ENCODE measurements at regions not wholly inside any gene's neighbourhood (a gene's known extent, or its start where the extent isn't known, plus 50 kb on each side); places are given as distances from the start of the nearest gene placed in this dataset.

DNA sequence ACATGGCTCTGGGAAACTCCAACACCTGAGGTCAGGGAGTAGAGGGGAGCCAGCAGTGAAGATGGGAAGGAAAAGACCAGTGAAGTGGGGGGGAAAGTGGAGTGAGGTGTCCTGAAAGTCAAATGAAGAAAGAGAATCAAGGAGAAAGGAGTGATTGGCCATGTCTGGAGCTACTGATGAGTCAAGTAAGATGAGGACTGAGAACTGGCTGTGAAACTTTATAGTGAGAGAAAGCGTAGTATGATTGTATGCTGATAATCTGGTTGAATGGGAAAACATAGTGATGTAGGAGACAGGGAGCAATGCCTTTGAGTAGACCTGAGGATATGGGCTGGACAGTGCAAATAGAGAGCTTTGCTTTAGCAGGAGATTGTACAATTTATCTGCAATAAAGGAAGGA, 183.6 kb upstream of the GMDS start:
- no peaks in the 10 kb centered on the region for H3K4me1 Mint-ChIP-seq
- DNase-seq = no peak
- no peaks in the 10 kb centered on the region for H3K36me3 Mint-ChIP-seq (ENCODE audit: low read depth)
- no peak overlapping the region for H3K27ac Mint-ChIP-seq
- no peaks in the 10 kb centered on the region for H3K27me3 Mint-ChIP-seq
- H3K4me3 Mint-ChIP-seq = no peak overlapping the region
- intact Hi-C loops (cut with micrococcal nuclease) = no loop called here
- H3K9me3 Mint-ChIP-seq = no peaks in the 10 kb centered on the region

DNA sequence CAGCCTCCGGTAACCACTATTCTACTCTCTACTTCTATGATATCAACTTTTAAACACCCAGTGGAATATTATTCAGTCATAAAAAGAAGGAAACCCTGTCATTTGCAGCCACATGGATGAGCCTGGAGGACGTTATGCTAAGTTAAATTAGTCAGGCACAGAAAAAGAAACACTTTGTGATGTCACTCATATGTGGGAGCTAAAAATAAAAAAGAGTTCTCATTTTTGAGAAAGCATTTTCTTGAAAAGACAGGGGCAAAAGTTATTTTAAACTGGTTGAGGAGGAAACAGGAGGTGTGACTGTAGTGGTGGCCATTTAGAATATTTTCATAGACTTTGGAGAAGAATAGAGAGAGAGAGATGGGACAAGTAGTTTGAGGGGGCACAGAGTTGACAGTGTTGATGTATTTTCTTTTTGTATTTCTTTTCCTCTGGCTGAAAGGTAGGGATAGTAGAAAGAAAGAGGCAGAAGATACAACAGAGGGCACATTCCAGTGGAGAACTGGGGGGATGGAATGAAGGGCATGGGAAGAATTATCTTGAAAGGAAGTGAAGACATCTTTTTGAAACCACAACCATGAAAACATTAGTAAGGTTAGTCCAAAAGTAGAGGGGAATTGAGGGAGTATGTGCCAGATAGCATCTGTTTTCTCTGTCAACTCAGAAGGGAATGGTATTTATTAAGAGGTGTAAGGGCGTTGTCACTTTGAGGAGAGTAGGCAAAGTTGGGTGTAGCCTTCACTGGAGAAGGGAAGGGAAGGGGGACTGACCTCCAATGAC, 181.3 kb upstream of the GMDS start:
- intact Hi-C loops (cut with micrococcal nuclease) = no loop called here
- Mint-ChIP-seq H3K27me3 (no peaks in the 10 kb centered on the region), H3K27ac (no peak overlapping the region), H3K4me1 (no peaks in the 10 kb centered on the region), H3K9me3 (no peaks in the 10 kb centered on the region), H3K36me3 (ENCODE audit: low read depth) (no peaks in the 10 kb centered on the region), H3K4me3 (no peak overlapping the region)
- DNase-seq = no peak

DNA sequence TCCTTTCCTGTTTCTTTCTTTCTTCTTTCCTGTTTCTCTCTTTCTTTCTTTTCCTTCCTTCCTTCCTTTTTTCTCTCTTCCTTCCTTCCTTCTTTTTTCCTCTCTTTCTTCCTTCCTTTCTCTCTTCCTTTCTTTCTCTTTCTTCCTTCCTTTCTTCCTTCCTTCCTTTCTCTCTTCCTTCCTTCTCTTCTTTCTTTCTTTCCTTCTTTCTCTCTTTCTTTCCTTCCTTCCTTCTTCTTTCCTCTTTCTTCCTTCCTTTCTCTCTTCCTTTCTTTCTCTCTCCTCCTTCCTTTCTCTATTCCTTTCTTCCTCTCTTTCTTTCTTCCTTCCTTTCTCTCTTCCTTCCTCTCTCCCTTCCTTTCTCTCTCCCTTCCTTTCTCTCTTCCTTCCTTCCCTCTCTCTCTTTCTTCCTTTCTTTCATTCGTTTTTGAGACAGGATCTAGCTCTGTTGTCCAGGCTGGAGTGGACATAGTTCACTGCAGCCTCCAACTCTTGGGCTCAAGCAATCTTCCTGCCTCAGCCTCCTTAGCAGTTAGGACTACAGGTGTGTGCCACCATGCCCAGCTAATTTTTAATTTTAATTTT, 170.8 kb upstream of the GMDS start:
- Mint-ChIP-seq H3K27ac (no peak overlapping the region), H3K36me3 (ENCODE audit: low read depth) (no peaks in the 10 kb centered on the region), H3K27me3 (no peaks in the 10 kb centered on the region), H3K4me1 (no peaks in the 10 kb centered on the region), H3K9me3 (no peaks in the 10 kb centered on the region), H3K4me3 (no peak overlapping the region)
- intact Hi-C loops (cut with micrococcal nuclease) = no loop called here
- DNase-seq = no peak

DNA sequence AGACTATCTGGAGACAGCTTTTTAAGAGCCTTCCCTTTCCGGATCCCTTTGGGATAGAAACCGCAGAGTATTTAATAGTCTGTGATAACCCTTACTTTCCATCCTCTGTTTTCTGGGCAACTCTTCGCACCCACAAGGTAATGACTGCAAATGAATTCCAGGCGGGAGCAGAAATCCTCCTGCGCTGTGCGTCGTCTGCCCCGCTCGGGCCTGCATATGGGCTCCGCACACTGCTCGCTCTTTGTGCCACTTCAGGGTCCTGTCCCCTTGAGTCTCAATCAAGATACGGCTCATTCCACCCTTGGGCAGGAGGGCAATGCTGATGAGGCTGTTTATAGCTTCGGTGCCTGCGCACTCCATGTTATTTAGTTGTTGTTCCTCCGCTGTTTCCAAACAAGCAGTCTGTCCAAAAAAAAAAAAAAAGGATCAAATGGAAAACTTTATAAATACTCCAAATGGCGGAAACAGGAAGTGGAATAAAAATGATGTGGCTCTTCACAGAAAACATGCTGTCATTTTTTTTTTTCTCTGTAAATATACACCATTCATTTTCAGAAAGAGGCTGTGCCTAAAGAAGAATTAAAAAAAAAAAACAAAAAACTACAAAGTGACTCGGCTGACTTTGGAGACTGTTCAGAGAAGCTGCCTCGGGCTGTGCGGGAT, 169.6 kb upstream of the GMDS start:
- no peaks in the 10 kb centered on the region for H3K4me1 Mint-ChIP-seq
- intact Hi-C loops (cut with micrococcal nuclease) = no loop called here
- no peaks in the 10 kb centered on the region for H3K36me3 Mint-ChIP-seq (ENCODE audit: low read depth)
- no peaks in the 10 kb centered on the region for H3K27me3 Mint-ChIP-seq
- no peaks in the 10 kb centered on the region for H3K9me3 Mint-ChIP-seq
- H3K4me3 Mint-ChIP-seq = no peak overlapping the region
- no peak for DNase-seq
- H3K27ac Mint-ChIP-seq = no peak overlapping the region

DNA sequence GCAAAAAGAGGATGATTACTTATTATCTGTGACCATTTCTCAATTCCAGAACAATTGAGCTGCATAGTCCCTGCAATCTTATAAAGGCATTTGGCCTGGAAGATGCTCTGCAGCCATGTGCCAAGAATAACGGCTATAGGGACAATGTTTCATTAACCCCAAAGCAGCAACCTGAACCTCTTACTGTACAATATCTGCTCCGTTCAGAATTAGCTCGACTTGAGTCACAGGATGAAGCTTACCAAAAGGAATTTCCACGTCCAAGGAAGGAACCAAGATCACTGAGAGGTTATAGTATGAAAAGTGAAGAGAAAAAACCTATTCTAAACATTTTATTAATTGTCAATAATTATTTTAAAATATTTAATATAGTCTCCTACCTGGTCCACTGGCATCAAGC, 167.3 kb upstream of the GMDS start:
- no peak for DNase-seq
- H3K4me1 Mint-ChIP-seq = no peaks in the 10 kb centered on the region
- H3K36me3 Mint-ChIP-seq (ENCODE audit: low read depth) = no peaks in the 10 kb centered on the region
- intact Hi-C loops (cut with micrococcal nuclease) = no loop called here
- H3K27me3 Mint-ChIP-seq = no peaks in the 10 kb centered on the region
- H3K27ac Mint-ChIP-seq = no peak overlapping the region
- H3K4me3 Mint-ChIP-seq = no peak overlapping the region
- H3K9me3 Mint-ChIP-seq = no peaks in the 10 kb centered on the region

DNA sequence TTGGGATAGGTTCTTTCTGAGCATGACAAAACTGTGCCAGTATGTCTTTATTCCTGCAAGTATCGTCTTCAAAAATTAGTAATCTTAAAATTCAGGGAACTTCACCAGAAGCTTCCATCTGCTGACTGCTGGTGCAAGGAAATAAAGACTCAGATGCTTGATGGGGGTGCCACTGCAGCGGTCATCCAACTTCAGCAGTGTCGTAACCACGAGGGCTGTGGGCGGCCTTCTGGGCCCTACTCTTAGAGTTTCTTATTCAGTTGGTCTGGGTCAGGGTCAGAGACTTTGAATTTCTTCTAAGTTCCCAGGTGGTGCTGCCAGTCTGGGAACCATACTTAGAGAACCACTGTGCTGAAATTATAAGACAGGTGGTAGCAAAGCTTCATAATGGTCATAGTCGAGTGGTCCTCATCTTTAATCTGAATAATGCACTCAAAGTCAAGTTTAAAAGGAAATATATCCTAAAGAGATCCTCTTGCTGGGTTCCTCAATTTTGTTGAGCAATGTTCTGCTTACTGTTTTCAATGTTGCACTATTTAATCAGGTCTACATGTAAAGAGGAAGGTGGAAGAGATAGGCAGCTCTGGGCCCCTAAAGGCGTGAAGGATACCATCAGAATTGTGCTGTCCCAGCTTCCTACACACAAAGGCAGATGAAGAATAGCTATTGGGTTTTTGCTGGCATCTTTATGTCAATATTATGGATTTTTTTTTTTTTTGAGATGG, 165.4 kb upstream of the GMDS start:
- intact Hi-C loops (cut with micrococcal nuclease) = no loop called here
- H3K4me1 Mint-ChIP-seq = no peaks in the 10 kb centered on the region
- H3K36me3 Mint-ChIP-seq (ENCODE audit: low read depth) = no peaks in the 10 kb centered on the region
- no peak overlapping the region for H3K27ac Mint-ChIP-seq
- H3K4me3 Mint-ChIP-seq = no peak overlapping the region
- no peak for DNase-seq
- H3K9me3 Mint-ChIP-seq = no peaks in the 10 kb centered on the region
- no peaks in the 10 kb centered on the region for H3K27me3 Mint-ChIP-seq

DNA sequence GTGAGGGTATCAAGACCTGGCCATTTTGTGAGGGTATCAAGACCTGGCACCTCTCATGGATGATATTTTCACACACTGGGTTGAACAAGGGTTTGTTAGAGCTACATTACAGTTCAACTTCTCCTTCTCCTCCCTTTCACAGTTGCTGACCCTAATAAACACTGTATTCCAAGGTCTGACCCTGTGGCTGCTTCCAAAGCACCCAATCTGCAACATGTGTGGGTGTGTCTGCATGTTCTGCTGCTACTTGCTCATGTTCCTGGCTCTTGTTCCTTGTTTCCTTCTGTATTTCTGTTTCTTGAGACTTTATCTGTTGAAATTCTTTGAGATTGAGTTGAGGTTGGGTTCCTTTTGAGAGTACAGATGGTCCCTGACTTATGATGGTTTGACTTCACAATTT, 162.1 kb upstream of the GMDS start:
- H3K27me3 Mint-ChIP-seq = no peaks in the 10 kb centered on the region
- no peaks in the 10 kb centered on the region for H3K9me3 Mint-ChIP-seq
- no peaks in the 10 kb centered on the region for H3K4me1 Mint-ChIP-seq

DNA sequence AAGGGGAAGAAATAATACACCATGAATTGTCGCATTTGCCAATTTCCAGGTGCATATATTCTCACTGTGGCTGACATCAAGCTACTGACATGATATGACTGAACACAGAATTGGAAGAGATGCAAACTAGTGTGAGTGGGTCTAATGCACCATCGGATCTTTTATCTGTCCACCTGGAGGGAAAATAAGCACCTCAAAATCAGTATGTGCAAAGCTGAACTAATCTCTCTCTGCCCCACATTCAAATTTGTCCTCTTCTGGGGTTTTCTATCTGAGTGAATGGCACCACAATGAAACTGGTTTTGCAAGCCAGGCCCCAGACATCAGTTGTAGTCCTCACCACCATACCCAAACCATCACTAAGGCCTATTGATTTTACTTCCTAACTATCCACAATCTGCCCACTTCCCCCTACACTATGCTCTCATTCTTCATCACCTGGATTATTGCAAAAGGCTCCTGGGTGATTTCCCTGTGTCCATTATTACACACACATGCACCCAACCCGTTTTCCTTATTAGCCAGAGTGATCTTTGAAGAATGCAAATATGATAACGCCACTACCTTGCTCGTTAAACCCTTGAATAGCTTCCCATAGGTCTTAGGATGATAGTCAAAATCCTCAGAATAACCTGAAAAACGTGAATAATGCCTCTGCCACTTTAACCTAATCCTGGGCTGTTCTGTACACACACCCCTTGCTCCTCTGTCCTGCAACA, 159.0 kb upstream of the GMDS start:
- H3K27me3 Mint-ChIP-seq = no peaks in the 10 kb centered on the region
- no peaks in the 10 kb centered on the region for H3K9me3 Mint-ChIP-seq
- H3K4me3 Mint-ChIP-seq = no peak overlapping the region
- no peaks in the 10 kb centered on the region for H3K36me3 Mint-ChIP-seq (ENCODE audit: low read depth)
- H3K27ac Mint-ChIP-seq = no peak overlapping the region
- DNase-seq = no peak
- no peaks in the 10 kb centered on the region for H3K4me1 Mint-ChIP-seq
- intact Hi-C loops (cut with micrococcal nuclease) = no loop called here

More for the DNA sequence above, 162.1 kb upstream of the GMDS start:
- no peak for DNase-seq
- H3K36me3 Mint-ChIP-seq (ENCODE audit: low read depth) = no peaks in the 10 kb centered on the region
- no peak overlapping the region for H3K4me3 Mint-ChIP-seq
- intact Hi-C loops (cut with micrococcal nuclease) = no loop called here
- H3K27ac Mint-ChIP-seq = no peak overlapping the region

DNA sequence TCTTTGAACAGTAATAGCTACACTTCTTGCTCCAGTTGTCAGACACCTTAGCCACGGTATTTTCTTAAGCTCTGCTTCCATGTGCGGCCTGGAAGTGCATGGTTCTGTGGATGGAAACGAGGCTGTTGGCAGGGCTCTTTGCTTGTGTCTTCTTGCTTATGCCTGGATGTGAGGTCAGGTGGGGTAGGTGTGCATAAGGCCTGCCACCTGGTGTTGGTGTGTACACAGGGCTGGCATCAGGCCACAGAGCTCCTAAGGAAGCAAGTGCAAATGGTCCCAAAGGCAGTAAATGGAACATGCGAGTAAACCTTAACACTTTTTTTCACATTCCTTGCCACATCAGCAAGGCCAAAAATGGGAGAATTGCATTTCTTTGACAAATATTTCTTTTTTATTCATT, 158.1 kb upstream of the GMDS start:
- no peaks in the 10 kb centered on the region for H3K4me1 Mint-ChIP-seq
- no peaks in the 10 kb centered on the region for H3K9me3 Mint-ChIP-seq
- H3K4me3 Mint-ChIP-seq = no peak overlapping the region
- intact Hi-C loops (cut with micrococcal nuclease) = no loop called here
- H3K36me3 Mint-ChIP-seq (ENCODE audit: low read depth) = no peaks in the 10 kb centered on the region
- H3K27ac Mint-ChIP-seq = no peak overlapping the region
- H3K27me3 Mint-ChIP-seq = no peaks in the 10 kb centered on the region
- no peak for DNase-seq

DNA sequence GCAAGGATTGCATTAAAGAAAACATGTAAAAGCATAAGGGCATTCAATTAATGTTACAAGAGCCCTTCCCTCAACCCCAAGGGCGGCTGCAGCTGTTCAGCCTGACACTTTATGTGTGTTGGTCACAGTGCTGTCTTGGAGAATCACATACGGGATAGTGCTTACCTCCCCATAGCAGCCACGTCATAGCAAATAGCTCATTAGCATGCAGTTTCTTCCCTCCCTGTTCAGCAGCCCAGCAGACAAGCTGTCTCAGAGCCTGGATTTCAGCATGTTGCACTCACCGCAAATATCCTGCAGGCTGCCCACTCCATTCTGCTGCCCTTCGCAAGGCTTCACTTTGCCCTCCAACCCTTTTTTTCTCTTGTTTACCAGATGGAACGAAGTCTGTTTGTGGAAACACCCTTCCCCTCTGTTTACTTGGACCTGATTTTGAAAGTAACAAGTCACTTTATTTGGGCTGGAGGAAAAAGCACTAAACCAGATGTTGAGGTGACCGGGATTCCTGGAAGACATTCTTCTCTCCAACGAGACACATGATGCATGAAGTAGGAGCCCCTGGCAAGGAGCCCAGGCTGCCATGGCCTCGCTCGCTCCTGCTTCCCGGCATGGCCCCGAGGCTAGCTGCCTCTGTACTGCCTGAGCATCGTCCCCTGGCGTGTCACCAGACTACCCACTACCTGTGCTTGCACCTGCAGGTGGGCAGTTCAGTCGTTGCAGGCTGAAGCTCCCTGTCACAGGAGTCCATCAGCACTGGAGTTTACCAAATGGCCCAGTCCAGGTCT, 151.6 kb upstream of the GMDS start:
- intact Hi-C loops (cut with micrococcal nuclease) = no loop called here
- Mint-ChIP-seq H3K9me3 (no peaks in the 10 kb centered on the region), H3K36me3 (ENCODE audit: low read depth) (no peaks in the 10 kb centered on the region), H3K4me3 (no peak overlapping the region), H3K4me1 (no peaks in the 10 kb centered on the region), H3K27me3 (peaks cover 1% of the 10 kb centered on the region), H3K27ac (no peak overlapping the region)
- DNase-seq = no peak

DNA sequence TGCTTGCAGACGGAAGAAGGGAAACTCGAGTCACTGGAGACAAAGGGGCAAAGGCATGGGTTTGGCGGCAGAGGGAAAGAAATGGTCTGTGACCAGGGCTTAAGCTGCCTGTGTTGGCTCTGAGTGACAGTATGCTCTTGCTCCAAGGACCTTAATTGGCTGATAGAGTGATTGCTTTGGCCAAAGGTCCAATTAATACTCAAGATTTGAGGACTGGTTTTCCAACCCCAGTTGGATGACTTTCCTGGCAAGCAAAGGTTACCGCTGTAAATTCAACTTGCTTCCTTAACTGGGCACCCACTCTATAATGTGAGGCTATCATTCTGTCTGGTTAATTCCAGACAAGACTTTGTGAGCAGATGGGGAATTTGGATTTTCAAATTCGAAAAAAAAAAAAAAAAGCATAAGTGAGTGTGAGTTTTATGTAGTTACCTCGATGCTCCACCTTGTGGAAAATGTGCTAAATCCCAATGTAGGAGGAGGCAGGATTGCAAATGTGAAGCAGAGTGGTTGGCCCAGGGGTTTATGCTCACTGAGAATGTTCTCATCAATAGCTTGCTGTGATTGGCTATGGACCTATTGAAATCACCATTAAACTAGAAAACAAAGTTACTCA, 150.7 kb upstream of the GMDS start:
- Mint-ChIP-seq H3K4me3 (no peak overlapping the region), H3K4me1 (no peaks in the 10 kb centered on the region), H3K9me3 (no peaks in the 10 kb centered on the region), H3K36me3 (ENCODE audit: low read depth) (no peaks in the 10 kb centered on the region), H3K27ac (no peak overlapping the region), H3K27me3 (peaks cover 1% of the 10 kb centered on the region)
- no peak for DNase-seq
- intact Hi-C loops (cut with micrococcal nuclease) = no loop called here

DNA sequence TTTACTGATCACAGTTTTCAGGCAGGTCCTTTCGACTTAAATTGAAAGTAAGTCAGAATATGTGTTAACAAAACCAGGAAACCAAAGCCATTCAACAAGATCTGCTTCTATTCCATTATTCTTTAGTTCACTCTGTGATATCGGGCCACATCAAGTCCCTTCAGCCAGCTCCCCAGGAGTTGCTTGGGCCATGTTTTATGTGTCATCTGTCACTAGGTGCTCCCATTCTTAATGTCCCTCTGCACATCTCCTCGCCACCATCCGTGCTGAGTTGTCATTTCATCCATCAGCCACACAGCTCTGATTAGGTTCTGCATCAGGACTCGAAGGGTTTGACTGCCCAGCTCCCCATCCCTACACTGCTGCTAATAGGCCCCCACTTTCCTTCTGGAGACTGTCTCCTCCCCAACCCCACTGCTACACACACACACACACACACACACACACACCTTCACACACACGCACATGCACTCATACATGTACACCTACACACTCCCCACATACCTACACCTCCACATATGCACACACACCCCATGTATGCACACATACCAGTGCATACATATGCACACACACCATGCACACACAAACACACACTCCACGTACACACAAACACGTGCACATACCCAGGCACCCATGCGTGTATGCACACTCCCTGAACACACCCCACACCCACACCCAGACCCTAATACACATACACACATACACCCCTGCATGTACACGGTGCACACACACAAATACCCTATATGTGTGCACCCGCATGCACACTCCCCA, 143.3 kb upstream of the GMDS start:
- H3K4me3 Mint-ChIP-seq = no peak overlapping the region
- no peak overlapping the region for H3K27ac Mint-ChIP-seq
- DNase-seq = no peak
- H3K9me3 Mint-ChIP-seq = peaks cover 6% of the 10 kb centered on the region
- no peaks in the 10 kb centered on the region for H3K4me1 Mint-ChIP-seq
- no peaks in the 10 kb centered on the region for H3K27me3 Mint-ChIP-seq
- no peaks in the 10 kb centered on the region for H3K36me3 Mint-ChIP-seq (ENCODE audit: low read depth)
- intact Hi-C loops (cut with micrococcal nuclease) = no loop called here
